AG10803 (cell line): ENCODE measurements at regions not wholly inside any gene's neighbourhood (a gene's known extent, or its start where the extent isn't known, plus 50 kb on each side); places are given as distances from the start of the nearest gene placed in this dataset.

ENCODE experiments used
- DNase-seq: peaks from one replicate; pipeline ENCODE4 v3.0.0; 2010; ENCODE audit warnings: low read depth
- H3K4me3 ChIP-seq: 2 replicates; pipeline ENCODE4 v1.5.1; 2011; ENCODE audit warnings: mild to moderate bottlenecking, low read length, control low read depth
- CTCF ChIP-seq: conservative IDR thresholded peaks from 2 replicates; pipeline ENCODE4 v1.5.1; 2011; ENCODE audit warnings: mild to moderate bottlenecking, low read length, control low read depth, inconsistent platforms

GRCh38 chr13:47000165-47000564 is 103.3 kb upstream of the HTR2A start:
- no peak overlapping the region for H3K4me3 ChIP-seq
- peak; percentile 24 for DNase-seq
- no peak for TF ChIP-seq CTCF

GRCh38 chr13:46996316-46997030 is 99.6 kb upstream of the HTR2A start:
- no peak for TF ChIP-seq CTCF
- H3K4me3 ChIP-seq: no peak overlapping the region
- DNase-seq: no peak

- no peak for TF ChIP-seq CTCF
- H3K4me3 ChIP-seq: no peak overlapping the region
- no peak for DNase-seq
Observed at GRCh38 chr13:46995874-46996273, 99.0 kb upstream of the HTR2A start.

- DNase-seq: no peak
- no peak for TF ChIP-seq CTCF
- H3K4me3 ChIP-seq: no peak overlapping the region
Observed at GRCh38 chr13:46994492-46994891, 97.6 kb upstream of the HTR2A start.

GRCh38 chr13:46992383-46992952 is 95.6 kb upstream of the HTR2A start:
- DNase-seq: peak; percentile 12
- no peak overlapping the region for H3K4me3 ChIP-seq
- peak; percentile 37 for TF ChIP-seq CTCF

DNA sequence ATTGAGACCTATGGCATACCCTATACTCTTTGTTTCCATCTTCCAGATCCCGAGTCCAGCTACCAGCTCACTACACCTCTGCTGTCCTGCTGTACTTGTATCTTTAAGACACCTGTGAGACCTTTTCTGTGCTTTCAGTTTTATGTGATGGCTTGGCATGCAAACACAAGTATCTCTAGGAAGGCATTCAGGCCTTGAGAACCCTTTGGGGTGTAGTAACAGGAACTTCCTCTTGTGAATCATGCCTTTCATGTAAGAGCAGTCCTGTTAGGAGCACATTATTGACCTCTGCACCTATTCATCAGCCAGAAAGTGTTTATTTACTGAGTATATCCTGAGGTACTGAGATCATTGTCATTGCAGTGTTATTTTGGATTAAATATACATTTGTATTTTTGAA is 87.0 kb upstream of the HTR2A start:
- no peak overlapping the region for H3K4me3 ChIP-seq
- DNase-seq: no peak

More for the DNA sequence above, 87.0 kb upstream of the HTR2A start:
- no peak for TF ChIP-seq CTCF
